ENCODE measurements at regions not wholly inside any gene's neighbourhood (a gene's known extent, or its start where the extent isn't known, plus 50 kb on each side); places are given as distances from the start of the nearest gene placed in this dataset.

DNA sequence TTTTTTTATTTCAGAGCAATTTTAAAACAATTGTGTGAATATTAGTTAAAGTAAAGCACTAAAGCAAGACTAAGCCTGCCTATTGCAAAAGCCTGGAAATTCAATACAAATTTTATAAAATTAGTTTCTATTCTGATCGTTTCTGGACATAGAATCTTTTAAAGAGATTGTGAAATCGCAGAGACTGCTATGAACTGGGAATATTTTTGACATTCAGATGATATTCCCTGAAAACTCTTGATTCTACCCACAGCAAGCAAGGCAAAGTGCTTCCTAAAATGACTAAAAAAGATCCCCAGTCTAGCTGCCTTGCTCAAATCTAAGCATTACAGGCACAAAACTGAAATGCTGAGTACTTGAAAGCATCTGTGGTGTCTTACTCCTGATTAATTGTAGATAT lies 187.6 kb upstream of the CEP162 start:
- TF ChIP-seq, protein P1, sequence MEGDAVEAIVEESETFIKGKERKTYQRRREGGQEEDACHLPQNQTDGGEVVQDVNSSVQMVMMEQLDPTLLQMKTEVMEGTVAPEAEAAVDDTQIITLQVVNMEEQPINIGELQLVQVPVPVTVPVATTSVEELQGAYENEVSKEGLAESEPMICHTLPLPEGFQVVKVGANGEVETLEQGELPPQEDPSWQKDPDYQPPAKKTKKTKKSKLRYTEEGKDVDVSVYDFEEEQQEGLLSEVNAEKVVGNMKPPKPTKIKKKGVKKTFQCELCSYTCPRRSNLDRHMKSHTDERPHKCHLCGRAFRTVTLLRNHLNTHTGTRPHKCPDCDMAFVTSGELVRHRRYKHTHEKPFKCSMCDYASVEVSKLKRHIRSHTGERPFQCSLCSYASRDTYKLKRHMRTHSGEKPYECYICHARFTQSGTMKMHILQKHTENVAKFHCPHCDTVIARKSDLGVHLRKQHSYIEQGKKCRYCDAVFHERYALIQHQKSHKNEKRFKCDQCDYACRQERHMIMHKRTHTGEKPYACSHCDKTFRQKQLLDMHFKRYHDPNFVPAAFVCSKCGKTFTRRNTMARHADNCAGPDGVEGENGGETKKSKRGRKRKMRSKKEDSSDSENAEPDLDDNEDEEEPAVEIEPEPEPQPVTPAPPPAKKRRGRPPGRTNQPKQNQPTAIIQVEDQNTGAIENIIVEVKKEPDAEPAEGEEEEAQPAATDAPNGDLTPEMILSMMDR (IDR thresholded peaks at IDR 0.05) = no peak
- no peak for TF ChIP-seq POLR2AphosphoS5 (IDR thresholded peaks at IDR 0.05; ENCODE audit: insufficient read depth in 1 of 2, low read depth in 1 of 2)
- no peak for TF ChIP-seq POLR2A (IDR thresholded peaks at IDR 0.05)
